ENCODE measurements at regions not wholly inside any gene's neighbourhood (a gene's known extent, or its start where the extent isn't known, plus 50 kb on each side); places are given as distances from the start of the nearest gene placed in this dataset.

GRCh38 chr11:23405350-23405937 lies 545.2 kb upstream of the CCDC179 start:
- H3K4me1 ChIP-seq (ENCODE audit: control insufficient read depth in 5 of 5, insufficient read depth in 5 of 5, low read length in 5 of 5) = no peaks in the 10 kb centered on the region
- H3K4me3 ChIP-seq = no peak overlapping the region
- DNase-seq (no peak), ATAC-seq (ENCODE audit: insufficient read depth, low FRiP score) (no peak)
- WGBS, 2 donors = 97% methylated on average over 33 of the region's 33 CpGs
- H3K36me3 ChIP-seq (ENCODE audit: control insufficient read depth in 4 of 4, insufficient read depth in 4 of 4, low read length in 4 of 4) = no peaks in the 10 kb centered on the region
- H3K27me3 ChIP-seq (ENCODE audit: control insufficient read depth in 3 of 3, insufficient read depth in 3 of 3, low read length in 2 of 3) = no peaks in the 10 kb centered on the region
- no peak for TF ChIP-seq CTCF (IDR thresholded peaks at IDR 0.05; ENCODE audit: control extremely low read depth, extremely low read depth)
- peaks cover 0 to 9% (median 1%) of the 10 kb centered on the region in 4 donors for H3K9me3 ChIP-seq (ENCODE audit: control insufficient read depth in 4 of 4, insufficient read depth in 3 of 4, low read length in 3 of 4)
- H3K9ac ChIP-seq (ENCODE audit: insufficient read depth in 1 of 2, low read length in 2 of 2) = no peak overlapping the region
- no peak overlapping the region for H3K27ac ChIP-seq (ENCODE audit: low read depth in 1 of 2, low read length in 1 of 2)

- 92 to 95% methylated on average over 23 of the region's 23 CpGs for WGBS, 2 donors
- DNase-seq (no peak), ATAC-seq (ENCODE audit: insufficient read depth, low FRiP score) (no peak)
- no peaks in the 10 kb centered on the region for H3K36me3 ChIP-seq (ENCODE audit: control insufficient read depth in 4 of 4, insufficient read depth in 4 of 4, low read length in 4 of 4)
- H3K27me3 ChIP-seq (ENCODE audit: control insufficient read depth in 3 of 3, insufficient read depth in 3 of 3, low read length in 2 of 3) = no peaks in the 10 kb centered on the region
- H3K9ac ChIP-seq (ENCODE audit: insufficient read depth in 1 of 2, low read length in 2 of 2) = no peak overlapping the region
- no peak overlapping the region for H3K4me3 ChIP-seq
- H3K9me3 ChIP-seq (ENCODE audit: control insufficient read depth in 4 of 4, insufficient read depth in 3 of 4, low read length in 3 of 4) = peaks cover 0 to 9% (median 1%) of the 10 kb centered on the region in 4 donors
- no peaks in the 10 kb centered on the region for H3K4me1 ChIP-seq (ENCODE audit: control insufficient read depth in 5 of 5, insufficient read depth in 5 of 5, low read length in 5 of 5)
- no peak for TF ChIP-seq CTCF (IDR thresholded peaks at IDR 0.05; ENCODE audit: control extremely low read depth, extremely low read depth)
- no peak overlapping the region for H3K27ac ChIP-seq (ENCODE audit: low read depth in 1 of 2, low read length in 1 of 2)
Observed at GRCh38 chr11:23406131-23406819, 546.0 kb upstream of the CCDC179 start.

- no peak for ATAC-seq (ENCODE audit: insufficient read depth, low FRiP score)
- 89 to 95% methylated on average over 1 of the region's 1 CpG for WGBS, 2 donors
- no peak for TF ChIP-seq CTCF (IDR thresholded peaks at IDR 0.05; ENCODE audit: control extremely low read depth, extremely low read depth)
- H3K27ac ChIP-seq (ENCODE audit: low read depth in 1 of 2, low read length in 1 of 2) = no peak overlapping the region
- H3K4me1 ChIP-seq (ENCODE audit: control insufficient read depth in 5 of 5, insufficient read depth in 5 of 5, low read length in 5 of 5) = no peaks in the 10 kb centered on the region
- H3K36me3 ChIP-seq (ENCODE audit: control insufficient read depth in 4 of 4, insufficient read depth in 4 of 4, low read length in 4 of 4) = no peaks in the 10 kb centered on the region
- peaks cover 0 to under 1% (median 0%) of the 10 kb centered on the region in 4 donors for H3K9me3 ChIP-seq (ENCODE audit: control insufficient read depth in 4 of 4, insufficient read depth in 3 of 4, low read length in 3 of 4)
- H3K27me3 ChIP-seq (ENCODE audit: control insufficient read depth in 3 of 3, insufficient read depth in 3 of 3, low read length in 2 of 3) = no peaks in the 10 kb centered on the region
- no peak overlapping the region for H3K9ac ChIP-seq (ENCODE audit: insufficient read depth in 1 of 2, low read length in 2 of 2)
- DNase-seq = no peak
- H3K4me3 ChIP-seq = no peak overlapping the region
Observed at GRCh38 chr11:23413057-23413456, 552.8 kb upstream of the CCDC179 start.

All from lung (tissue), 11 donors.